ENCODE measurements at regions not wholly inside any gene's neighbourhood (a gene's known extent, or its start where the extent isn't known, plus 50 kb on each side); places are given as distances from the start of the nearest gene placed in this dataset.

DNA sequence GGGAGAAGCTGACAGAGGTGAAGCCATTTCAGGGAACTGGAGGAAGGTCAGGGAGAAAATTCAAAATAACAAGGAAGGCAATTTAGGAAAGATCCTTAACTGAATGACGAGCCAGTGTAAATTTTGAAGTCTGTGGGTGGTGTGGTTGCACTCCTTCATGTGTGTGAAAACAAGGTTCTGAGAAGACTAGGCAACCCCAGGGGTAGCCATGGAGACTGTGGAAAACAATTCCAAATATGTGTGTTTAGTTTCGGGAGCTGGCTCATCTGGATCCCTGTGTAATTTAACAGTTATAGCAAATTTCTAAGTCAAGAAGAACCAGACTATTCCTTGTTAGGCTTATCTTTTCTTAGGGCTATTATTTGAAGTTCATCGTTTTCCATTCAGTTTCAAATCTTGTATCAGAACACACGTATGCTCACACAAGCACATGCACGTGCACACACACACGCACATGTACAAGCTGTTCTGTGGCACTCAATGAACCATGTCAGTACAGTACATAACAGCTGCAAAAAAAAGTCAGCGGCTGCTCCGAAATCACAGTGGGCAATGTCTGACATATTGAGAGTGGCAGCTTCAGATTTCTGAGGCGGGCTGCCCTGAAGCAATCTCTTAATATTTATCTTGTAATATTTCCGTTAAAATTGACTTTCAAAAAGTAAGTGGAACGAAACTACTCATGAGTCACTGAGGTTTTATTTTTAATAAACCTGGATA lies 411.2 kb downstream of the AEBP2 start:
- H3K4me2 ChIP-seq (ENCODE audit: low read depth, low read length, poor library complexity, severe bottlenecking), result no peak overlapping the region
- no peaks in the 10 kb centered on the region for H4K20me1 ChIP-seq (ENCODE audit: insufficient read depth, low read length, poor library complexity, severe bottlenecking)
- H3K9me3 ChIP-seq (ENCODE audit: insufficient read depth, low read depth, low read length), result no peaks in the 10 kb centered on the region
- H3K9ac ChIP-seq (ENCODE audit: low read depth, low read length, poor library complexity, severe bottlenecking), result no peak overlapping the region
- no peaks in the 10 kb centered on the region for H3K4me1 ChIP-seq (ENCODE audit: insufficient read depth, low read length, poor library complexity, severe bottlenecking)
- no peaks in the 10 kb centered on the region for H3F3A ChIP-seq (ENCODE audit: low read depth)
- no peak overlapping the region for H2AFZ ChIP-seq (ENCODE audit: low read length)
- no peak overlapping the region for H3K4me3 ChIP-seq (ENCODE audit: low read length, poor library complexity, severe bottlenecking)
- H3K9me2 ChIP-seq (replicated peaks; ENCODE audit: low read depth, low read length), result no peaks in the 10 kb centered on the region
- no peaks in the 10 kb centered on the region for H3K27me3 ChIP-seq (ENCODE audit: insufficient read depth, low read length, poor library complexity, severe bottlenecking)
- no peaks in the 10 kb centered on the region for H3K79me2 ChIP-seq (ENCODE audit: insufficient read depth, low read length)
- H3K36me3 ChIP-seq (ENCODE audit: insufficient read depth, low read length), result no peaks in the 10 kb centered on the region
- no peak for TF ChIP-seq EZH2phosphoT487 (IDR thresholded peaks at IDR 0.05; ENCODE audit: borderline replicate concordance)
- TF ChIP-seq, protein P1, sequence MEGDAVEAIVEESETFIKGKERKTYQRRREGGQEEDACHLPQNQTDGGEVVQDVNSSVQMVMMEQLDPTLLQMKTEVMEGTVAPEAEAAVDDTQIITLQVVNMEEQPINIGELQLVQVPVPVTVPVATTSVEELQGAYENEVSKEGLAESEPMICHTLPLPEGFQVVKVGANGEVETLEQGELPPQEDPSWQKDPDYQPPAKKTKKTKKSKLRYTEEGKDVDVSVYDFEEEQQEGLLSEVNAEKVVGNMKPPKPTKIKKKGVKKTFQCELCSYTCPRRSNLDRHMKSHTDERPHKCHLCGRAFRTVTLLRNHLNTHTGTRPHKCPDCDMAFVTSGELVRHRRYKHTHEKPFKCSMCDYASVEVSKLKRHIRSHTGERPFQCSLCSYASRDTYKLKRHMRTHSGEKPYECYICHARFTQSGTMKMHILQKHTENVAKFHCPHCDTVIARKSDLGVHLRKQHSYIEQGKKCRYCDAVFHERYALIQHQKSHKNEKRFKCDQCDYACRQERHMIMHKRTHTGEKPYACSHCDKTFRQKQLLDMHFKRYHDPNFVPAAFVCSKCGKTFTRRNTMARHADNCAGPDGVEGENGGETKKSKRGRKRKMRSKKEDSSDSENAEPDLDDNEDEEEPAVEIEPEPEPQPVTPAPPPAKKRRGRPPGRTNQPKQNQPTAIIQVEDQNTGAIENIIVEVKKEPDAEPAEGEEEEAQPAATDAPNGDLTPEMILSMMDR (conservative IDR thresholded peaks at IDR 0.05; ENCODE audit: low read length), result no peak

DNA sequence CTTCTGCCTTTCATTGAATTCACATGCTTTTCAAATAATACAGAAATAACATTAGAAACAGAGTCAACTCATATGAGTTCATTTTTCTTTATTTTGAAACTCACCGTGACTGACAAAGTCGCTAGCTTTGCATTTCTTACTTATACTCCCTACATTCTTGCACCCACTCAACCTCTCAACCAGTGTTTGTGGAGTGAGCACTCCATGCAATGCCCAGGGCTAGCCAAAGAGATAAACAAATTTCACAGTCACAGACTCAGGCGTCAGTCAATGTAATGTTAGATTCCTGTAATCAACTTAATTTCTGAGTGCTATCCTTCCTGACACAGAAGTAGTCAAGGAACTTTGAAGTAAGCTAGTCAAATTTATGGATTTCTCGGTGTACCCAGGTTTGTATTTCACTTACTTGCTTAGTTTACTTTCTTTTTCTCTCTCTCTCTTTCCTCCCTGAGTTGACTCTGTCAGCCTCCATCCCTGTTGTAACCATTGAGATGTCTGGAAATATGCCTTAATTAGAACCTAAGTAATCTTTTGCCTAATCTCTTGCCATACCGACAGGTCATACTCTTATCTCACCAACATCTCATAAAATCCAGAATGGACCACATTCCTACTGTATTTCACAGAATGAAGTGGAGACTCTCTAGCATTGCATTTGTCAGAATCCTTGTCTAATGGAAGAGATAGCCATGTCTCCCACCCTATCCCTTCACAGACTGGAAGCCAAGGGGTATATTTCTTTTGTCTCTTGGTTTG lies 413.0 kb downstream of the AEBP2 start:
- Histone ChIP-seq H3K4me2 (ENCODE audit: low read depth, low read length, poor library complexity, severe bottlenecking) (no peak overlapping the region), H3K9me3 (ENCODE audit: insufficient read depth, low read depth, low read length) (no peaks in the 10 kb centered on the region), H3K79me2 (ENCODE audit: insufficient read depth, low read length) (no peaks in the 10 kb centered on the region), H2AFZ (ENCODE audit: low read length) (no peak overlapping the region), H4K20me1 (ENCODE audit: insufficient read depth, low read length, poor library complexity, severe bottlenecking) (no peaks in the 10 kb centered on the region), H3F3A (ENCODE audit: low read depth) (no peaks in the 10 kb centered on the region), H3K9ac (ENCODE audit: low read depth, low read length, poor library complexity, severe bottlenecking) (no peak overlapping the region), H3K4me1 (ENCODE audit: insufficient read depth, low read length, poor library complexity, severe bottlenecking) (no peaks in the 10 kb centered on the region), H3K9me2 (replicated peaks; ENCODE audit: low read depth, low read length) (no peaks in the 10 kb centered on the region), H3K36me3 (ENCODE audit: insufficient read depth, low read length) (no peaks in the 10 kb centered on the region), H3K27me3 (ENCODE audit: insufficient read depth, low read length, poor library complexity, severe bottlenecking) (no peaks in the 10 kb centered on the region), H3K4me3 (ENCODE audit: low read length, poor library complexity, severe bottlenecking) (no peak overlapping the region)
- TF ChIP-seq, protein P1 (conservative IDR thresholded peaks at IDR 0.05; ENCODE audit: low read length), result no peak
- TF ChIP-seq EZH2phosphoT487 (IDR thresholded peaks at IDR 0.05; ENCODE audit: borderline replicate concordance), result no peak

DNA sequence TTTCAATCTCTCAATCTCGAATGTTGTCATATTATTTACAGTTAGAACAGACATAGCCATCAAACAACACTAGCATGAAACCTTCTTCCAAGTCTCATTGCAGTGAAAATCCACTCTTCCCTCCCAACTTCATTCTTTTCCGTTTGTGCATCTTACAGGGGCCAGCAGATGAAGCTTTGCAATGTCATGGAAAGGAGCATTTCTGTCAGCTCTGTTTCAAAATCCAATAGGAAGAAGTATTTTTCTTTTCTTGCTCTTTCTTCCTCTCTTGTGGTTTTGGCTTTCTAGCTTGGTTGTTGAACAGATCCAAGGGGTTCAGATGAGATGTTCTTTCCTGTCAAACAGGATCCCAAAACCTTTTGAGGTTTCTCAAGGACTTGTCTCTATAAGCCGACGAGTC lies 416.6 kb downstream of the AEBP2 start:
- no peak overlapping the region for H3K9ac ChIP-seq (ENCODE audit: low read depth, low read length, poor library complexity, severe bottlenecking)
- no peak overlapping the region for H2AFZ ChIP-seq (ENCODE audit: low read length)
- H3F3A ChIP-seq (ENCODE audit: low read depth), result no peaks in the 10 kb centered on the region
- no peak overlapping the region for H3K4me3 ChIP-seq (ENCODE audit: low read length, poor library complexity, severe bottlenecking)
- H3K79me2 ChIP-seq (ENCODE audit: insufficient read depth, low read length), result no peaks in the 10 kb centered on the region
- H3K9me2 ChIP-seq (replicated peaks; ENCODE audit: low read depth, low read length), result no peaks in the 10 kb centered on the region
- no peak overlapping the region for H3K4me2 ChIP-seq (ENCODE audit: low read depth, low read length, poor library complexity, severe bottlenecking)
- H3K27me3 ChIP-seq (ENCODE audit: insufficient read depth, low read length, poor library complexity, severe bottlenecking), result no peaks in the 10 kb centered on the region
- TF ChIP-seq, protein P1 (conservative IDR thresholded peaks at IDR 0.05; ENCODE audit: low read length), result no peak
- no peaks in the 10 kb centered on the region for H4K20me1 ChIP-seq (ENCODE audit: insufficient read depth, low read length, poor library complexity, severe bottlenecking)
- H3K36me3 ChIP-seq (ENCODE audit: insufficient read depth, low read length), result no peaks in the 10 kb centered on the region
- H3K4me1 ChIP-seq (ENCODE audit: insufficient read depth, low read length, poor library complexity, severe bottlenecking), result no peaks in the 10 kb centered on the region
- no peaks in the 10 kb centered on the region for H3K9me3 ChIP-seq (ENCODE audit: insufficient read depth, low read depth, low read length)
